Bone marrow (tissue), 2 donors: ENCODE measurements at regions not wholly inside any gene's neighbourhood (a gene's known extent, or its start where the extent isn't known, plus 50 kb on each side); places are given as distances from the start of the nearest gene placed in this dataset.
A peak's percentile ranks its signal among the peaks of the same experiment; 100 is the strongest.
"Not testable (repeated sequence)": the region's sequence is repeated elsewhere in the genome, so short reads cannot be mapped to it uniquely, and the experiment has no call there.

Experiments used
- DNase-seq, 2 donors: peaks; one replicate each; lab custom pipeline; 2025; lab: John Stamatoyannopoulos, UW

DNA sequence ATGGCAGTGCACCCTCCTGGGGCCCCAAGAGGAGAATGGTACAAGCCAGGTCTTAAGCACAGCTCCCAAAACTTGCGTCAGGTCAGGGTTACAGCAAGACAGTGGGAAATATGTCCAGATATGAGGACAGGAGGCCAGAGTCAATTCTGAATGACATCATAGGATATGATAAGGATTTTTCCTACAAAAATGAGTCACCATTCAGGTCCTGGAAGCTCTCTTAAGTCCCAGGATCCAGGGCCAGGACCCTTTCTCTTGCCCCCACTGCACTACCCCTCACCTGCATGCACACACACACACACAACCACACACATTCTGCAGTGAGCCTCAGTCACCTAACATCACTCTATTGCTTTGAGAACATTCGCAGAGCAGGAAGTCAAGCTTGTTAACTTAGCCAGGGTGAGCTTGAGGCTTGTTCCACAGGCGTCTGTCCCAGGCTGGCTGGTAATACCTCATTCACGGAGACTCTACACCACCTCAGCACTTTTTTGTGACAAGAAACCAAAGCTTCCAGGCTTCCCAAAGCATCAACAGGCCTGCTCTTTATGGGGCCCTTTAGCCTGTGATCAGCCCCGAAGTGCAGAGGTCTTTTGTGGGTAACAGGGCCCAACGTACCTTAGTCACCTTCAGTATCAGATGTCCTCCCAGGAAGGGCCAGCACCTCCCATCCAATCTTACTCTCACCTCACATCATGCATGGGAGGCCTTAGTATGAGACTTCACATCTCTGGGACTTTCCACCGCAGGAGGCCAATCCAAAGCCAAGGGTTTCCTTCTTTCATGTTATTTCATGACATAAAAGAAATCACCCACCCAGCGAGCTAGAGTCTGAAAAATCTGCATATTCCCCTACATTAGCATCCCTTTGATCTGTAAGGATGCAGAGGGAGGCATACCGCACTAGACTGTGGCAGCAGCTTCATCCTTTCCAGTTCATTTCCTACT is 74.0 kb upstream of the LIPC start:
- DNase-seq, result no peak

DNA sequence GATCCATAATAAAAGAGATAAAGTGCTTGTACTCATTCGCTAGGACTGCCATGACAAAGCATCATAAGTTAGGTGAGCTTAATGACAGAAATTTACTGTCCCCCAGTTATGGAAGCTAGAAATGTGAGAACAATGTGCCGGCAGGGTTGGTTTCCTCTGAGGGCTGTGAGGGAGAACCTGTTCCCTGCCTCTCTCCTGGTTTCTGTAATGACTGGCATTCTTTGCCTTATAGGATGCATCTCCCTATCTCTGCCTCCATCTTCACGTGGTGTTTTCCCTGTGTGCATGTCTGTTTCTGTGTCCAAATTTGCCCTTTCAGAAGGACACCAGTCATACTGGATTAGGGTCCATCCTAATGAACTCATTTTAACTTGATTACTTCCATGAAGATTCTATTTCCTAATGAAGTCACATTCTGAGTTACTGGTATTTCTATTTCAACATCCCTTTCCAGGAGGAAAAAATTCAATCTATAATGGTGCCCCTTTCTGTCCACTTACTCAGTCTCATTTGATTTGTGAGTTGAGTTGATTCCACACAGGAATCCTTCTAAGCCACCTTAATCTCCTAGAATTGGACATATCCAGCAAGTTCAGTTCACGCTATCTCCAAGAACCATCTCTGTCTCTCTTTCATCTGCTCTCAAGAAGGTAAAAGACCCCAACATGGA is 71.2 kb upstream of the LIPC start:
- DNase-seq, result no peak

DNA sequence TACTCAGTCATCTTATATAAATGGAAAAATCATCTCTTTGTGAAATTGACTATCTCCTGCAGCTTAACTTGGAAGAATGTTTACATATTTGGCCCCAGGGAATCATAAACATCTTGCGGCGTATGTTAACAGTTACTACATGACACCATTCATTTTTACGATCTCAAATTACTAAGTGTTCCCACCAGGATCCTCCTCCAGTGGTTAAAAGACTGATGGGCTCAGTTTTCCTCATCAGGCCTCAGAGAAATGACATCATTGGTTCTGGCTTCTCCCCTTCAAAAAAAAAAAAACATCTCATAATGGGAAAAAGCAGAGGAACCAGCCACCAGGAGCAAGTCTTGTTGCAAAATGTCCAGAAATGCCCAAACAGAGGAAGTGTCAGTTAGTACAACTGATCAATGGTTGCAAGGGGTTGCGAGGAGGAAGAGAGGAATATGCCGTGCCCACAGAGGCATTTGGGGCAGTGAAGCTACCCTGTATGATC is 70.5 kb upstream of the LIPC start:
- DNase-seq, result no peak

DNA sequence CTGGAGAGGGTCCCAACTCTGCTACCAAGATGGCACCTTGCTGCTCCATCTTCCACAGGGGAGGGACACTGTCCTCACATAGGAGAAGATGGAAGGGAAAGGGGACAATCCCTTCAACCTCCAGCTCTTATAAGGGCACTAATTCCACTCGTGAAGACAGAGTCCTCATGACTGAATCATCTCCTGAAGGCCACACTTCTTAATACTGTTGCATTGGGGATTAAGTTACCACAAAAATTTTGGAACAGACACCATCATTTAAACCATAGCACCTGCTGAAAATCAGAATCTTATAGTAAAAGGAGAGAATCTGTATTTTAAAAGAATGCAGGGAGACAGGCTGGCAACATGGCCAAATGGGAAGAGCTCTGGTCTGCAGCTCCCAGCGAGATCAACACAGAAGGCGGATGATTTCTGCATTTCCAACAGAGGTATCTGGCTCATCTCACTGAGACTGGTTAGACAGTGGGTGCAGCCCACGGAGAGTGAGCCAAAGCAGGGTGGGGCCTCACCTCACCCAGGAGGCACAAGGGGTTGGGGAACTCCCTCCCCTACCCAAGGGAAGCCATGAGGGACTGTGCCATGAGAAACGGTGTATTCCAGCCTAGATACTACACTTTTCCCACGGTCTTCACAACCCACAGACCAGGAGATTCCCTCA is 69.4 kb upstream of the LIPC start:
- no peak for DNase-seq

DNA sequence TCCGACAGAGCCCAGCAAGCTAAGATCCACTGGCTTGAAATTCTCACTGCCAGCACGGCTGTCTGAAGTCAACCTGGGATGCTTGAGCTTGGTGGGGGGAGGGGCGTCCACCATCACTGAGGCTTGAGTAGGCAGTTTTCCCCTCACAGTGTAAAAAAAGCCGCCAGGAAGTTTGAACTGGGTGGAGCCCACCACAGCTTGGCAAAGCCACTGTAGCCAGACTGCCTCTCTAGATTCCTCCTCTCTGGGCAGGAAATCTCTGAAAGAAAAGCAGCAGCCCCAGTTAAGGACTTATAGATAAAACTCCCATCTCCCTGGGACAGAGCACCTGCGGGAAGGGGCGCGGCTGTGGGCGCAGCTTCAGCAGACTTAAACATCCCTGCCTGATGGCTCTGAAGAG is 68.7 kb upstream of the LIPC start:
- not testable (repeated sequence) for DNase-seq

DNA sequence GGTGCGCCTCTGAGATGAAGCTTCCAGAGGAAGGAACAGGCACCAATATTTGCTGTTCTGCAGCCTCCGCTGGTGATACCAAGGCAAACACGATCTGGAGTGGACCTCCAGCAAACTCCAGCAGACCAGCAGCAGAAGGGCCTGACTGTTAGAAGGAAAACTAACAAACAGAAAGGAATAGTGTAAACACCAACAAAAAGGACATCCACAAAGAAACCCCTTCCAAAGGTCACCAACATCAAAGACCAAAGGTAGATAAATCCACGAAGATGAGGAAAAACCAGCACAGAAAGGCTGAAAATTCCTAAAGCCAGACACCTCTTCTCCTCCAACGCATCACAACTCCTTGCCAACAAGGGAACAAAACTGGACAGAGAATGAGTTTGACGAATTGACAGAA is 68.1 kb upstream of the LIPC start:
- not testable (repeated sequence) for DNase-seq

DNA sequence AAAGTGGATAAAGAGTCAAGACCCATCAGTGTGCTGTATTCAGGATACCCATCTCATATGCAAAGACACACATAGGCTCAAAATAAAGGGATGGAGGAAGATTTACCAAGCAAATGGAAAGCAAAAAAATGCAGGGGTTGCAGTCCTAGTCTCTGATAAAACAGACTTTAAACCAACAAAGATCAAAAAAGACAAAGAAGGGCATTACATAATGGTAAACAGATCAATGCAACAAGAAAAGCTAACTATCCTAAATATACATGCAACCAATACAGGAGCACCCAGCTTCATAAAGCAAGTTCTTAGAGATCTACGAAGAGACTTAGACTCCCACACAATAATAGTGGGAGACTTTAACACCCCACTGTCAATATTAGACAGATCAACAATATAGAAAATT is 66.7 kb upstream of the LIPC start:
- DNase-seq, result not testable (repeated sequence)

DNA sequence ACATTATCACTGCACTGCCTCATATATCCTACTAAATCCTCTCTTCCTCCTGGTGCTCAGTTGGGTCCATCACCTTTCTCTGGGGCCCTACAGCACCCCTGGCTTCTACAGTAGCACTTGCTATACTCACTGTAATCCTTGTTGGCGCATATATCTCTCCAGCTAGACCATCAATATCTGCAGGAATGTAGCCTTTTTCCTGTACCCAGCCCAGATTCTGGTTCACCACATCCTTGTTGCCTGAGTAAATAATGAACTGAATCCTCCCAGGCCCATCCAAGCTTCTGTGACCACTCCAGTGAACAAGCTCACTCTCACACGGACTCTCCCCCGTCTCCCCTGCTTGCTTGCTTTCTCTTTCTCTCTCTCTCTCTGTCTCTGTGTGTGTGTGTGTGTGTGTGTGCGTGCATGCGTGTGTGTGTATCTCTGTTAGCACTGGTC is 62.5 kb upstream of the LIPC start:
- DNase-seq, result peak in 1 of 2 donors; percentile 66

DNA sequence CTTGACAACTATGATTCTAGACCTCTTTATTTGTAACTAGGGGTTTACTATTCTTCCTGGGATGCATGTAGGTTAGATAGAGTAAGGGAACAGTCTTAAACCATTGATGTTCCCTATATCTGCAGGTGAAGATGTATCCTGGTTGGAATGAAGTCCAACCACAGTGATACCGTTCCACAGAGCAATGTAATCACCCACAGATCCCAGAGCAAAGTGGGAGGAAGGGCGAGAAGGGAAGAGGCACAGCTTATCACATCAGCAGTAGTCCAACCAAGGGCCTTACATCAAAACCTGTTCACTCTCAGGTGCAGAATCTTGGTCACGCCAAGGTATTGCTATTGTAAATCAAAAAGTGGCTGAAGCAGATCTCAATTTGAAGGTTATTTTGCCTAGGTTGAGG is 61.8 kb upstream of the LIPC start:
- no peak for DNase-seq

DNA sequence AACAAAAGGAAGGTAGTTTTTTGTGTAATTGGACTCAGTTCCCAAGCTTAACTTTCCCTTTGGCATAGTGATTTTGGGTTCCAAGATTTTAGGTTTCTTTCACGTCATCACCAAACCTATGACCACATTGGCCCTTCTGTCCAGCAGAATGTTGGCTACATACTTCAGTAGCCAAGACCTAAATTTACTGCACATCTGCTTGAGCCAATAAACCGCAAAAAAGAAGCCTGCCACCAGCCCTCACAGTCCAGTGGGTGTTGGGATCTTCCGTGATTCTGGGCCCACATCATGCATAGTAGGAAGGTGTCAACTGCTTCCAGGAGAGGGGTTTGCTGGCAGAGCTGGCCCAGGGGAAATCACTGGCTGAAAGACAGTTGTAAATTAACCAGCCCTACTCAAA is 57.6 kb upstream of the LIPC start:
- no peak for DNase-seq

DNA sequence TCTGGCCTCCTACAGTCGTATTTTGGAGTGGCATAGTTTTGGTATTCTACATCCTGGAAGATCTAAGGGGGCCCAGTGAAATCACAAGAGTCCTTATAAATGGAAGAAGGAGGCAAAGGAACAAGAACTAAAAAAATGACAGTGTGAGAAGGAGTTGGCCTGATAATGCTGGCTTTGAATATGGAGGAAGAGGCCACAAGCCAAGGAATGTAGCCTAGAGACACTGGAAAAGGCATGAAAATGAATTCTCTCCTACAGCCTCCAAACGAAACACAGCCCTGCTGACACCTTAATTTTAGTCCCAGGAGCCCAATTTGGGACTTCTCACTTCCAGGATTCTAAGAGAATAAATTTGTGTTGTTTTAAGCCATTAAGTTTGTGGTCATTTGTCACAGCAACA is 54.6 kb upstream of the LIPC start:
- DNase-seq, result peak in 1 of 2 donors; percentile 4

DNA sequence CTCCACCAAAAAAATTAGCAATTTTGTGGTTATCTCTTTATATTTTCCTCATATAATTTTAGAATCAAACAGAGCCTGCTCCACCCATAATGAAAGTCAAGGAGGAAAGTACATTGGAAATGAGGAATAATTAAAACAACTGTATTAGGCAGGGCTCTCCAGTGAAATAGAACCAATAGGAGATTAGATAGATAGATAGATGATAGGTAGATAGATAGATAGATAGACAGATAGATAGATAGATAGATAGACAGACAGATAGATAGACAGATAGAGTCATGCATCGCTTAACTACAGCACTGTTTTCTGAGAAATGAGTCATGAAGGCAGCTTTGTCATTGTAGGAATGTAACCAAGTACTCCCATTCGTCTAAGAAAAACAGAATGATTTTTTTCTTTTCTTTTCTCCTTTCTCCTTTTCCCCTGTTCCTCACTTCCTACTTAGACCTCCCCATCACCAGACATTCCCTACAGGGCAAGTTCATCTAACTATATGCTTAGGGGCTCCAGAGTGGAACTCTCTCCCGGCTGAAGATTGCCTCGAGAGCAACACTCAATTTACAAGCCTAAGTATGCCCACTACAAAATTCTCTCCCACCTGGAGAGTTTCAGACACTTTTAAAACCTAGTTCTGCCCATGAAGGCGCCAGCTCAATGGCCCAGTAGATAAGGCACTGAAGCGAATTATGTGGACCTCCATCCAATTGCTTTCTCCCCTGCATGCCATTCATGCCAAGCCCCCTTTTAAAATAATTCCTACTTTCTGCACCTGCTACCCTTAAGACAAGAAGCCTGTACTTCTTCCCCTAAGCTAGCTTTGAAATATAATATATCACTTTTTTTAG is 53.3 kb upstream of the LIPC start:
- DNase-seq, result no peak

DNA sequence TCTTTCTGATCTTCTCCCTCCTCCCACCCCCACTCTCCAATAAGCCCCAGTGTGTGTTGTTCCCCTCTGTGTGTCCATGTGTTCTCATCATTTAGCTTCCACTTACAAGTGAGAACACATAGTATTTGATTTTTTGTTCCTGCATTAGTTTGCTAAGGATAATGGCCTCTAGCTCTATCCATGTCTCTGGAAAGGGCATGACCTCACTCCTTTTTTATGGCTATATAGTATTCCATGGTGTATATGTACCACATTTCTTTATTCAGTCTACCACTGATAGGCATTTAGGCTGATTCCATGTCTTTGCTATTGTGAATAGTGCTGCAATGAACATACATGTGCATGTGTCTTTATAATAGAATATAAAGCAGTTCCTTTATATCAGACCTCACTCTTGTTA is 52.3 kb upstream of the LIPC start:
- DNase-seq, result not testable (repeated sequence)

DNA sequence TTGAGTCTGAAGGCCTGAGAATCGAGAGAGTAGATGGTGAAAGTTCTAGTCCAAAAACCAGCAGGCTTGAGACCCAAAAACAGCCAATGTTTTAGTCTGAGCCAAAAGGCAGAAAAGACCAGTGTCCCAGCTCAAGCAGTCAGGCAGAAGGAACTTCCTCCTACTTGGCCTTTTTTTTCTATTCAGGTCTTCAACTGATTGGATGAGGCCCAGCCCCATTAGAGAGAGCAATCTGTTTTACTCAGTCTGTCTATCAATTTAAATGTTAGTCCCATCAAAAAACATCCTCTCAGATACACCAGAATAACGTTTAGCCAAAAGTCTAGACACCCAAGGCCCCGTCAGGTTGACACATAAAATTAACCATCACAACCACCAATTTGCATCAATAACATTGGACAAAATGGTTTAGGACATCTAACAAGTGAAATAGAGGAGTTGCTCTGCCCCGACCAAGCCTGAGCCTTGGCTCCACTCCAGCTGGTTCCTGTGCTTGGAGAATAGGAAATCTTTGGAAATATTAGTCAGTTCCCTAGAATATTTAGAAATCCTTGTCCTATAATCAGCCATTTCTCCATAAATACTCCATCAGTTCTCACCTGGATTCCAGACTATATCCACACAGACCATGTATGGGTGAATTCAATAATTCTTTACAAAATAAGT is 51.4 kb upstream of the LIPC start:
- DNase-seq, result no peak

DNA sequence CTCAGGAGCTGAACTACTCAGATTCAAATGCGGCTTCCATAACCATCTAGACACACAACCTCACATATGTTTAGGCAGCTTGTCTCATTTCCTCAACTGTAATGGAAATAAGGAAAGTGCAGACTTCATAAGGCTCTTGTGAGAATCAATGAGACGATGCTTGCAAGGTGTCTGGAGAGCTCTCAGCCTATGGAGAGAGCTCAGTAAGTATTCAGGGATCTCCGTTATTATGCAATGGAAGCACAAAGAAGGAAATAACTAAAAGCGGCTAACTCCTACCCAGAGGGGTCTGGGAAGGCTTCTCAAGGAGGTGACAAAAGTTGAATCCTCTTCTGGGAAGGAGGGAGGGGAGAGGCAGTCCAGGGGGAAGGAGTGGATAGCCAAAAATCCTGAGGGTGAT is 50.1 kb upstream of the LIPC start:
- DNase-seq, result no peak
